ENCODE measurements at regions not wholly inside any gene's neighbourhood (a gene's known extent, or its start where the extent isn't known, plus 50 kb on each side); places are given as distances from the start of the nearest gene placed in this dataset.
"Not testable (repeated sequence)": the region's sequence is repeated elsewhere in the genome, so short reads cannot be mapped to it uniquely, and the experiment has no call there.

DNA sequence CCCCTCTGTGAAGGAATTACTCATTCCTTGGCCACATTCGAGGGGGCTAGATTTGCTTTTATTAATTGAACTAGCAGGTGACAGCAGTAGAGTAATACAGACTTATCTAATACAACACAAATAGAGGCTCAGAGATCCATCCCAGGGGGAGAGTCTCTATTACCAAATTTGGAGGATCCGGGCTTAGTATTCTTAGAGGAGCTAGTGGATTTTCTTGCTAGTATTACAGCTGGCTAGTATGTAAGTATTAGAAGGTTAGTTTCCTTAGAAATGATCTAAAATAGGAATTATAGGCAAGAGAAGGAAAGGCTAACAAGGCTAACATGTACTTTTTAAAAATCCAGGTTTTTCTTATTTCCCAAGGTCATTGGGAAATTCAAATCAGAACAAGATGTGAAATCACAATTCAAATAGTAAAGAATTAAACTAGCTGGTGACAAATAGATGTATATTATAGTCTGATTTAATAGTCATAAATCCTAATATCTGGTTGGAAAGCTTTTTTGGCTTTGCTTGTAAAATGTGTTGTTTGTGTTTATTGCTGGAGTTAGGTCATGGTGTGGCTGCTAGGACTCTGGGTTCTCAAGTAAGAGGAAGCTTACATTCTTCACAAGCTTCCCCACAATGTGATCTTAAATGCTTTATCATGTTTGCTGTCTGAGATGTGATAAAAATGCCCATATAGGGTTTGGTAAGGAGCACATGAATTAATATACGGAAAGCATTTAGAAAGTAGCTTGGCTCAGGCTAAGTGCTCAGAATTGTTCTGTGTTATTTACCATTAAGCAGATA, 160.4 kb upstream of the MPDZ start:
- no peak for DNase-seq (ENCODE audit: low spot score)

DNA sequence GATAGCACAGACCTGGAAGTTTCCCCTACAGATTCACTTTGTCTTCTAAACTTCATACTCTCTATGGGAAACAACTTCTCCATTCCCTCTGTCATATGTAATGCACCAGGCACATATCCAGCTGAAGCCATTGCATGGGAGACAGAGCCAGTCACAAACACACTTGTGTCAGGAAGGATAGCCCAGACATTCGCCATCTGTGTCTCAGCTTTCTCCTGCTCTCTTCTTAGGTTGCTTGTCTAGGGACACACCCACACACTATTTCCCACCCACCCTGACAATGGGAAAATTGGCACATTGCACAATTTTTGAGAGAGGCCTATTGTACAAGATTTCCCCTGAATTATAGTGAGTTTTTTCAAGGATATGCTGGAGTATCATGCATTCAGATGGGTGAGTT, 158.4 kb upstream of the MPDZ start:
- DNase-seq (ENCODE audit: low spot score) = no peak

DNA sequence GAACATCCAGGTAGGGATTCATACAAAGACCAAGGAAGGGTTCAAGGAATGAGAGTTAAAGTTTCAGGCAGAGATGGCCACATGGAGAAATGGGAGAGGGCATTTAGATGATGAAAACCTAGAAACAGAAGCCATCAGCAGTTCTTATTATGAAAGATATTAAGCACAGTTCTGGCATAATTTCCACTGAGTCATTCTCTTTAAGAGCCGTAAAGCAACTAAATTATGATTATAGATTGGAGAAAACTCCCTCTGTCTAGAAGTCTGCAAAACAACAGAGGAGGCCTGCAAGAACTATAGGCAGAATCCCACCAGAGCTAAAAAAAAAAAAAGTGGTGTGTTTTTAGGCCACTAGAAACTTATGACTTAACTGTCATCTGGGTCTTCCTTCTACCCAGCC, 157.1 kb upstream of the MPDZ start:
- DNase-seq (ENCODE audit: low spot score) = no peak

DNA sequence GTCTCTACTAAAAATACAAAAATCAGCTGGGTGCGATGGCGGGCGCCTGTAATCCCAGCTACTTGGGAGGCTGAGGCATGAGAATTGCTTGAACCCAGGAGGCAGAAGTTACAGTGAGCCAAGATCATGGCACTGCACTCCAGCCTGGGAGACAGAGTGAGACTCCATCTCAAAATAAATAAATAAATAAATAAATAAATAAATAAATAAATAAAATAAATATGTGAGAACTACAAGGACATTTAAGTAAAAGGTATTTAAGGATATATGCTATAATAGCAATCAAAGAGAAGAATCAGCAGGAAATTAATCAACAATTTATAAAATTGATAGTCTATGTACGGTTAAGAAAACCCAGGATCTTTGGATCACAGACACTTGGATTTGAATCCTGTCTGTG, 154.0 kb upstream of the MPDZ start:
- DNase-seq (ENCODE audit: low spot score) = not testable (repeated sequence)

GRCh38 chr9:13432904-13433303, 153.4 kb upstream of the MPDZ start:
- DNase-seq (ENCODE audit: low spot score) = peak; percentile 77

- no peak for DNase-seq (ENCODE audit: low spot score)
These were observed 152.2 kb upstream of the MPDZ start for GRCh38 chr9:13431692-13432091.

GRCh38 chr9:13431222-13431536, 151.7 kb upstream of the MPDZ start:
- DNase-seq (ENCODE audit: low spot score) = no peak

DNA sequence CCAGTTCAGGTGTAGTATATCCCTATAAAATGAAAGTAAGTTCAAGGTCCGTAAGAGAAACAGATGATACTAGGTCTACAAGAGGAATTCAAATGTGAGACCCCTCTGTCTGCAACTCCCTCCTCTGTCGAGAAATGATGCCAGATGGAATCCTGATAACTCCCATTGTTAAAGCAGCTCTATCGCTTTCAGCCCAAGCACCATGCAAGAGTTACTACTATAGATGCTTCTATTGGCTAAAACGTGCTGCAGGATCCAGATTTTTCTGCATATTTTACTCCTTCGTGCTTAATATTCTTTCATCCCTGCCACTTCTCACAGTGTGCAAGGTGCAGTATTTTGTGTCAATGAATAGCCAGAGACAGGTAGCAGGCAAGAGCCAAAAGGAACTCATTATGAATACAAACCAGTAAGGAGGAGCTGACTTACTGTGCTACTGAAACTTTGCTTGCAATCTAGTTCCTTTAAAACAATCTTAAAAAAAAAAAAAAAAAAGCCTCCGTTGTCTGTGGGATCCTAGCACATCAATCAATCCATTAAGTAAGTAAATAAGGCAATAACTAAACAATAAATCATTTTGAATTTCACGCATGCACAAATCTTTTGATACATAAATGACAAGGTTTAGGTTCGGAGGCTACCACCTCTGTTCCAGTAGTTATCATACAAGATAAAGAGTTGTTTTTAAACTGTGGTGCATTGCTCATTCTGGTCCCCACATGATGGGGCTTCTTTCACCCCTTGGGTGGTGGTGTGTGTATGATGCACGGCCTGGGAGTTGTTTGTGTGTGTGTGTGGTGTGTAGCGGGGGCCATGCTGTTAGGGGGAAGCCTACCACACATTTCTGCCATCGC, 151.1 kb upstream of the MPDZ start:
- no peak for DNase-seq (ENCODE audit: low spot score)

DNA sequence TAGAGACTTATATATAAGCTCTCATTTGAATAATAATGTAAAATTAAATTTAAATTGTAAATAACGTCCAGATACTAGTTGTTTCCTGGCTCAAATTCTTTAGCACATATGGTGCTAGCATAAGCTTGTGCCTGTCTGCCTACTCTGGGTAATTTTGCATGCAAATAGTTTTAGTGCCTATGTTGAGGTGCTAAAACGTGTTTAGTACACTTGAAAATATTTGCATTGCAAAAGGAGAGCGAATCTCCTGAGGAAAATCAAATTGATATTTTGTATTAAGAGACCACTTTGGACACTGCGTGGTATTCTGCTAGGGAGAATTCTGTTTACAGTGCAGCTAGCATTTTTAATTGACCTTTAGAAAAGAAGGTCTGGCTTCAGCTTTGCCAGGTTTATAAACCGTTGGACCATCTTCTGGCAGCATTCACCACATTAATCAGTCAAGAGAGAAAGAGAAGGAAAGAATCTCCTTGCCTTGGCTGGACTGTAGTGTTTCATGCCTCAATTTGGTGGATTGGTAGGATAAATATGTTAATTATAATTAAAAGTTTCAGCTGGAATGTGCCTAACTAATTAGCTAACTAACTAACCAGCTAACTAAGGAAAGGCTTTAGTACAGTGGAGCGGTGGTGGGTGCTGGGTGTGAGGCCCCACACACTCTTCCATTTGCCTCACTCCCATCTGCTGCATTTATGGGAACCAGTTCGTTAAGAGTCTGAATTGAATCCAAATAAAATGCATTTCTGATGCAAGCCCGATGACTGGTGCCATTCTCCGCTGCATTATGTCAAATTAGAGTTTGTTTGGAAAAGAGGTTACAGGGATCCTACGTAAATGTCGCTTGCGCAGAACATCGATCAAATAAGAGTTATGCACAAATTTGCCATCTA, 150.1 kb upstream of the MPDZ start:
- no peak for DNase-seq (ENCODE audit: low spot score)

DNA sequence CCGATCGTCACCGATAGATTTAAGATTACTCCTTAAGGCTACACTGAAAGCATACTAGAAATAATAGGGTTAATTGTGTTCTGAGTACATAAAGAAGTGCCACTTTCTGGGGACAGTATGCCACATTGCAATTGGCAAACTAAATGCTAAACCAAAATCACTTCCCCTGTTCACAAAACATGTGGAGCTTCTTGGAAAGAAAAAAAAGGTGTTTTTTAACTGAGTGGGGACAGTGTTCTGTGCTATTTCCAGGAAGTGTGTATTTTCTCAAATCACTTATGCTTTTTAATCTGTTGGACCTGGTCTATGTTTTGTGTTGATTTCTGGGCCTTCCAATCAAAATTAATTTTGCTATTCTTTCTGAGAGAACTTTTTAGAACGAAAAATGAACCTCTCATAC, 149.3 kb upstream of the MPDZ start:
- DNase-seq (ENCODE audit: low spot score) = no peak

- DNase-seq (ENCODE audit: low spot score) = peak; percentile 72
These were observed 148.1 kb upstream of the MPDZ start for GRCh38 chr9:13427587-13427986.

GRCh38 chr9:13426606-13427005, 147.1 kb upstream of the MPDZ start:
- no peak for DNase-seq (ENCODE audit: low spot score)

GRCh38 chr9:13424872-13425271, 145.4 kb upstream of the MPDZ start:
- no peak for DNase-seq (ENCODE audit: low spot score)

DNA sequence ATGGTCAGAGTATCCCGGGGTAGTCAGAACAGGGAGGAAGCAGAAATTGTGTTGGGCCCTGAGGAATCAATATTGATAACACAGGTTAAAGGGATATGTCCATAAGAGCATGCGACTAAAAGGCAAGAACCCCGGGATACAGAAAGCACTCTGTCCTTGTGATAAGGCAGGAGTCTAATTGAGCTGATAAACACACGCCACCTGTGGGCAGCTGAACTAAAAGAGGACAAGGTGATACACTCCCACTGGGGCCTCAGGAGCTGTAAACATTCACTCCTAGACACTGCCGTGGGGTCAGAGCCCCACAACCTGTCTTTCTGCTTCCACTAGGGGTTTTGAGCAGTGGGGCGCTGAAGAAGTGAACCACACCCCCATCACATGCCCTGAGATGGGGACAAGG, 144.7 kb upstream of the MPDZ start:
- DNase-seq (ENCODE audit: low spot score) = no peak

- DNase-seq (ENCODE audit: low spot score) = no peak
These were observed 134.9 kb upstream of the MPDZ start for GRCh38 chr9:13414349-13414748.

GRCh38 chr9:13412331-13412730, 132.8 kb upstream of the MPDZ start:
- DNase-seq (ENCODE audit: low spot score) = no peak

DNA sequence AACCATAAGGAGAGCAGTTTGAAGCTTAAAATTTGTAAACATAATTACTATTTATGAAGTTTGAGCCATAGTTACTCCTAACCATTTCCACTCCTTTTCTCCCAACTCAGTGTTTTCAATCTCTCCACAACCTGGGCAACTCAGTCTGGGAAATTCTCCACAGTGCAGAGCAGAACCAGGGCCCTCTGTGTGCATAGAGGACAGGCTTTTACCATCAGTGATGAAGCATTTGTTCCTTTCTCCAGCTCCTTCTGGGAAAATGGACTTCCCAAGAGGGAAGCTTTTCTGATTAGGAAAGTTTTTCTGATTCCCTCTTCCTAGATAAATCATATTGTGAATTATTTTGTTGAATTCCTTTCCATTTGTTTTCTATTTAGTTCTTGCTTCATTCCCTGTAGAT, 132.3 kb upstream of the MPDZ start:
- no peak for DNase-seq (ENCODE audit: low spot score)

DNA sequence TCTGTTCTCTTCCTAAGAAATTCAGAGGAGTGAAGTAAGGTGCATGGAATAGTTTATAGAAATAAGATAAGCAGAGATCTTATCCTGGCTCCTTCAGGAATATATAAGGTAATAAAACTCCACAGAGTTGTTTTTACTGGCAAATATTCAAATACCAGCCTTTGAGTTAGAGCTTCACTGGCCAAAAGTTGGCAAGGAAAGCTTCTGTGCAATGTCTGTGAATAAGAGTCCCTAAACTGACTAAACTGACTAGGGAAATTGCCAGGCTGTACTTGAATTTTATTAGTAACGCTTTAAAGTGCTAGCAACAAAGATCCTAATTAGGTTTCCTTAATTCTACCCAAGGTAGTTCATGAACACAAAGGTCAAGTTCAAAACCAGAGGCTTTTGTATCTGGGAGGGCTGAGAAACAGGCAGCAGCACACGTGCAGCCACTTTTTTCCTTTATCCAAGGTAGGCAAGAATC, 131.1 kb upstream of the MPDZ start:
- no peak for DNase-seq (ENCODE audit: low spot score)

GRCh38 chr9:13397661-13398060, 118.2 kb upstream of the MPDZ start:
- no peak for DNase-seq (ENCODE audit: low spot score)

DNA sequence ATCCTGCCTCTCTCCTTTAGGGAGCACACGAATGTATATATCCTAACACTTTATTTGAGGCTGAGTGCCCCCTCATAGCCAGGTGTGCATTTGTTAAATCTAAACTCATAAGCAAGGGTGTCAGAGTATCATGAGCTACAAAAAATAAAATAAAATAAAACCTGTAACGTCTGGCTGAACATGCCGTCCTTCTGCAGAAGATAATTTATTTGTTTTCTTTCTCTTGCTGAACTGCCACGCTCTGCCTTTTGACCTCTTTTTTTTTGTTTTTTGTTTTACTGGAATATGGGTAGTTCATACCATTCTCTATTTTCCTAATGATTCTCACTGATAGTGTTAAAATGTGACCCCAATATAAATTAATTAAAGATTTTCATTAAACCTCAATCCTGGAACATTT, 117.7 kb upstream of the MPDZ start:
- DNase-seq (ENCODE audit: low spot score) = no peak

GRCh38 chr9:13396418-13396817, 116.9 kb upstream of the MPDZ start:
- DNase-seq (ENCODE audit: low spot score) = no peak

DNA sequence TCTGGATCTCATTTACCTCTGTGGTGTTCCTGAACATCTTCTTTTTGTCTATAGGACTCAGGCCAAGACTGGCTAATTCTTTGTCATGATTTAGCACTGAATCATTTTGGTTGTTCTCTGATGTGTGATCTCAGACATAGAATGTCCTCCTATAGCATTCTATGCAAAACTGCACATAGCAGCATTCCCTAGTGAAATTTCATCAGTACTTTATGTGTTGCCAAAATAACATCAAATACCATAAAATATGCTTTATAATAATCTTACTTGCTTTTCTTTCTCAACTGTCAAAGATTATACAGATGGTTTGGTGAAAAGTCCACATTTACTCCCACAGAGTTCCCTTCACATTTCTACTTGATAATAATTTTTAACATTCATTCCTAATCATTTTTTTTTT, 115.7 kb upstream of the MPDZ start:
- DNase-seq (ENCODE audit: low spot score) = no peak

GRCh38 chr9:13388157-13388556, 108.7 kb upstream of the MPDZ start:
- no peak for DNase-seq (ENCODE audit: low spot score)
